Prostate gland (tissue), 2 donors: ENCODE measurements at regions not wholly inside any gene's neighbourhood (a gene's known extent, or its start where the extent isn't known, plus 50 kb on each side); places are given as distances from the start of the nearest gene placed in this dataset.

Experiments
- CTCF ChIP-seq, 4 experiments: fragments of 200-600 bp in 2 of 4; fragments of 450-650 bp in 2 of 4; sonication (generic) in 2 of 4; IDR thresholded peaks; 1 replicate in 3 of 4; 2 replicates in 1 of 4; pipeline ENCODE4 v1.5.1; 2016 to 2019; ENCODE audit warnings: antibody characterized with exemption in 4 of 4, mild to moderate bottlenecking in 2 of 4, moderate library complexity in 2 of 4
- POLR2A ChIP-seq: fragments of 450-650 bp; IDR thresholded peaks from one replicate; pipeline ENCODE4 v1.6.1; 2016; ENCODE audit warnings: antibody characterized with exemption, mild to moderate bottlenecking
- POLR2AphosphoS5 ChIP-seq: sonication (generic); formaldehyde crosslinking; IDR thresholded peaks from one replicate; pipeline ENCODE4 v1.6.1; 2017; ENCODE audit warnings: antibody characterized with exemption

GRCh38 chr10:109202111-109202510, 721.2 kb downstream of the XPNPEP1 start:
- TF ChIP-seq POLR2AphosphoS5 (no peak), CTCF (IDR thresholded peaks at IDR 0.05) (no peak), POLR2A (no peak)
